Activated naive CD8-positive, alpha-beta T cell treated with anti-CD3 and anti-CD28 coated beads for 36 hours (primary cell): ENCODE measurements at regions not wholly inside any gene's neighbourhood (a gene's known extent, or its start where the extent isn't known, plus 50 kb on each side); places are given as distances from the start of the nearest gene placed in this dataset.
A peak's percentile ranks its signal among the peaks of the same experiment; 100 is the strongest.

Experiments
- DNase-seq: peaks from one replicate; pipeline ENCODE4 v3.0.0; 2021
- H3K27ac Mint-ChIP-seq: one replicate; pipeline ENCODE4 v1.8.0; 2022; ENCODE audit warnings: mild to moderate bottlenecking, moderate library complexity, mixed read lengths
- H3K27me3 Mint-ChIP-seq: one replicate; pipeline ENCODE4 v1.8.0; 2022; ENCODE audit warnings: mild to moderate bottlenecking, mixed read lengths
- H3K36me3 Mint-ChIP-seq: one replicate; pipeline ENCODE4 v1.8.0; 2021; ENCODE audit warnings: mild to moderate bottlenecking, mixed read lengths
- H3K4me1 Mint-ChIP-seq: one replicate; pipeline ENCODE4 v1.8.0; 2021; ENCODE audit warnings: mixed read lengths
- H3K4me3 Mint-ChIP-seq: one replicate; pipeline ENCODE4 v1.8.0; 2022; ENCODE audit warnings: mild to moderate bottlenecking, moderate library complexity, mixed read lengths
- H3K9me3 Mint-ChIP-seq: one replicate; pipeline ENCODE4 v1.8.0; 2022; ENCODE audit warnings: mixed read lengths

DNA sequence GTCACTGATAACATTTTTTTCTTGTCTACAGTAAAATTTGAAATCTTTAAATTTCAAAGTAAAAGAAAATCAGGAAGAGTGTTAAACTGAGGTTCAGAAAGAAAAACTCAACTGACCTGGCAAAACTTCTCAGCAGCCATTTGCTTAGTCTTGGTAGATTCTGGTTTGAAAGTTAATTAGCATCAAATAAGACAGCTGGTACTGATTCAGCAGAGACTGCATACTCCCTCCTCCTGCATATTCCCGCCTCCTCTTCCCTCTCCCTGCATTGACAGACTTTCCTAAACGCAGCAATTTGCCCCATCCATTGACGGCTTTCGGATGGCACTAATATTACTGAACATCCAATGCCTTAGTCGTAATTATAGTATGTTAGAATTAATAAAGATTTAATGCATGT lies 520.8 kb downstream of the FLRT2 start:
- no peaks in the 10 kb centered on the region for H3K27me3 Mint-ChIP-seq
- peaks cover 11% of the 10 kb centered on the region for H3K36me3 Mint-ChIP-seq
- no peak for DNase-seq
- no peak overlapping the region for H3K4me3 Mint-ChIP-seq
- peaks cover 1% of the 10 kb centered on the region for H3K9me3 Mint-ChIP-seq
- H3K27ac Mint-ChIP-seq, result no peak overlapping the region
- H3K4me1 Mint-ChIP-seq, result no peaks in the 10 kb centered on the region

DNA sequence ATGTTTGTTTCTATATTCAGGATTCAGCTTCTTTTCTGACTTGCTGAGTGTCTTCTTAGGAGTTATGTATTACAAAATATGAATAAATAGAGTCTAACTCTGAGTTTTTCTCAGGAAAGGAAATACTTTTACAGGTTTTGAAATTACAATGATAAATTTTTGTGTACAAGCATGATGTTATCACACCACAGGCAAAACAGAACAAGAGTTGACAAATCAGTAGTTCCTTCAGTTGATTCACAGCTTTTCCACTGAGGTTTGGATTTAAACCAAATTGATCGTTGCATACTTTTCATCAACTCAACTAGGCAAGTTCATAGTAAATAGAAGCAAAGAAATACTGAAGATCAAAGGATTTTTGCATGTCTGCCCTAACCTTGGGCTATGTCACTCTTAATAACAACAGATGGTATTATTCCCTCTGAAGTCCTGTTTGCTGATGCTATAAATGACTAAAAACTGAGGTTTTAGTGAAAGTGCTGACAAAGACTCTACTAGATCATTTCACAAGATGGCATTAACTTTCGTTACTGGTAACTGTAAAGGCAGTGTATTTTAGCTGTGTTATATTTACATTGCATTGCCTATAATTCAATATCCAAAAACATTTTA lies 520.2 kb downstream of the FLRT2 start:
- DNase-seq, result no peak
- Mint-ChIP-seq H3K4me1 (no peaks in the 10 kb centered on the region), H3K9me3 (peaks cover 6% of the 10 kb centered on the region), H3K4me3 (no peak overlapping the region), H3K36me3 (peaks cover 17% of the 10 kb centered on the region), H3K27me3 (no peaks in the 10 kb centered on the region), H3K27ac (no peak overlapping the region)

DNA sequence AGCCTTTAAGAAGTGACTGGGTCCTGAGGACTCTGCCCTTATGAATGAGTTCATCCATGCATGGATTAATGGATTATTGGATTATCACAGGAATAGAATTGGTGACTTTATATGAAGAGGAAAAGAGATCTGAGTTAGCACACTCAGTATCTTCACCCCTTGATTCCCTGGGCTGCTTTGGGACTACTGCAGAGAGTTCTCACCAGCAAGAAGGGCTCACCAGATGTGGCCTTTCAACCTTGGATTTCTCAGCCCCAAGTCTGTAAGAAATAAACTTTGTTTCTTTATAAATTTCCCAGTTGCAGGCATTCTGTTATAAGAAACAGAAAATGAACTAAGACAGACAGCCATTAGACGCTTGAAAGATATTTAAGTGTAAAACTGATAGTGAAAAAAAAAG lies 509.2 kb downstream of the FLRT2 start:
- Mint-ChIP-seq H3K4me1 (no peaks in the 10 kb centered on the region), H3K27ac (no peak overlapping the region), H3K4me3 (no peak overlapping the region), H3K9me3 (peaks cover 1% of the 10 kb centered on the region), H3K36me3 (peaks cover 4% of the 10 kb centered on the region), H3K27me3 (no peaks in the 10 kb centered on the region)
- no peak for DNase-seq

DNA sequence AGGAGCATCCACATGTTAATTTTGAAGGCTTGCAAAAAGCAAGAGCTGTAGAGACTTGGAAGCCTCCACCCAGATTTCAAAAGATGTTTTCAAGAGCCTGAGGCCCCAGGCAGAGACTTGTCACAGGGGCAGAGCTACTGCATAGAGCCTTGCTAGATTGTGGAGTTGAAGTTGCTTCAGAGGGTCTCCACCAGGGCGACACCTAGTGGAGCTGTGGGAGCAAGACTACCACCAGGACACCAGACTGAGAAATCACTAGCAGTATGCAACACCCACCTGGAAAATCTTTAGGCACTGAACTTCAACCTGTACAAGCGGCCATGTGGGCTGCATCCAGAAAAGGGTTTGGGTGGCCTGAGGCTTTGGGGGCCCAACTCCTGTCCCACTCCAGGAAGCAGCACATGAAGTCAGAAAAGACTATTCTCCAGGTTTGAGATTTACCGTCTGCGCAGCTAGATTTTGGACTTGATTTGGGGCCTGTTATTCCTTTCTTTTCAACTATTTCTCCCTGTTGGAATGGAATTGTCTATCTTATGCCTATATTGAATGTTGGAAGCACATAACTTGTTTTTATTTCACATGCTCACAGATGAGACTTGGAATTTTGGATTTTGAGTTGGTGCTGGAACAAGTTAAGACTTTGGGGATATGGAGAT lies 508.6 kb downstream of the FLRT2 start:
- H3K27me3 Mint-ChIP-seq, result no peaks in the 10 kb centered on the region
- H3K9me3 Mint-ChIP-seq, result peaks cover 1% of the 10 kb centered on the region
- H3K27ac Mint-ChIP-seq, result no peak overlapping the region
- H3K4me1 Mint-ChIP-seq, result no peaks in the 10 kb centered on the region
- DNase-seq, result peak; percentile 36
- no peak overlapping the region for H3K4me3 Mint-ChIP-seq
- no peaks in the 10 kb centered on the region for H3K36me3 Mint-ChIP-seq

- no peaks in the 10 kb centered on the region for H3K36me3 Mint-ChIP-seq
- no peaks in the 10 kb centered on the region for H3K27me3 Mint-ChIP-seq
- peaks cover 3% of the 10 kb centered on the region for H3K4me1 Mint-ChIP-seq
- H3K27ac Mint-ChIP-seq, result no peak overlapping the region
- H3K9me3 Mint-ChIP-seq, result no peaks in the 10 kb centered on the region
- no peak overlapping the region for H3K4me3 Mint-ChIP-seq
- DNase-seq, result no peak
These were observed 505.9 kb downstream of the FLRT2 start for GRCh38 chr14:86035882-86036281.

DNA sequence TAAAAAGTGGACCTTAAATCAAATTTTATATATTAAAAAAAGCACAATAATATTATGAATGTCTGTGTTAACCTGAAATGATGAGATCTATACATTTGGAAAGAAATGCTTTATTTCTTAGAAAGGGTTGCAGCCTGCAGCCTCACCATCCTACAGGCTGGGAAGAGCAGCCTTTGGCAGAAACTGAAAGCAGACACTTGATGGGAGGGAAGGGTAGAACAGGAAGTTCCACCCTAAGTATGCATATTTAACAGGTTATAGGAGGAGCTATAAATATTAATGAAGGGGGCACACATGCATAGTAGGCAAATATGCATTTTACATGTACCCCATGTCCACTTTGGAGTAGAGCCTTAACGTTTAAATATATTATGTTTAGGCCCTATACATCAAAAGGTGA lies 498.0 kb downstream of the FLRT2 start:
- DNase-seq, result no peak
- H3K27ac Mint-ChIP-seq, result no peak overlapping the region
- peaks cover 15% of the 10 kb centered on the region for H3K9me3 Mint-ChIP-seq
- H3K4me1 Mint-ChIP-seq, result peaks cover 3% of the 10 kb centered on the region
- H3K36me3 Mint-ChIP-seq, result peaks cover 16% of the 10 kb centered on the region
- no peak overlapping the region for H3K4me3 Mint-ChIP-seq
- no peaks in the 10 kb centered on the region for H3K27me3 Mint-ChIP-seq

DNA sequence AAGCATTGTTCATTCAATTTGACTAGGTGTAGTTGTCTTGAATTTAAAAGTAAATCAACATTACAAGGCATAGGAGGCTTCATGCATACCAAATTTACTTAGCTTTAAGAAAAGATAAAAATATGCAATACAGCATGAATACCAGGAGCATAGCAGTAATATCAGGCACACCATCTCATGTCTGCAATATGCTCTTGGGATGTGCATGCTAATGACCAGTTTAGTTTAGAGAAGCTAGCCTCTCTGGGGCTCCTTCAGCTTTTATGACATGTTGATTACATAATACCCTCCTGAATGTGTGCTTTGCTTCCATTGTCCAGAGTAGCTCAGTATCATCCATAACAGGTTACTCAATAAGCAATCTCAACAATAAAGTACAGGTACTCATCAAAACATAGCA lies 497.2 kb downstream of the FLRT2 start:
- Mint-ChIP-seq H3K4me1 (peaks cover 3% of the 10 kb centered on the region), H3K27me3 (no peaks in the 10 kb centered on the region), H3K27ac (no peak overlapping the region), H3K9me3 (peaks cover 15% of the 10 kb centered on the region), H3K4me3 (no peak overlapping the region), H3K36me3 (peaks cover 16% of the 10 kb centered on the region)
- DNase-seq, result no peak

DNA sequence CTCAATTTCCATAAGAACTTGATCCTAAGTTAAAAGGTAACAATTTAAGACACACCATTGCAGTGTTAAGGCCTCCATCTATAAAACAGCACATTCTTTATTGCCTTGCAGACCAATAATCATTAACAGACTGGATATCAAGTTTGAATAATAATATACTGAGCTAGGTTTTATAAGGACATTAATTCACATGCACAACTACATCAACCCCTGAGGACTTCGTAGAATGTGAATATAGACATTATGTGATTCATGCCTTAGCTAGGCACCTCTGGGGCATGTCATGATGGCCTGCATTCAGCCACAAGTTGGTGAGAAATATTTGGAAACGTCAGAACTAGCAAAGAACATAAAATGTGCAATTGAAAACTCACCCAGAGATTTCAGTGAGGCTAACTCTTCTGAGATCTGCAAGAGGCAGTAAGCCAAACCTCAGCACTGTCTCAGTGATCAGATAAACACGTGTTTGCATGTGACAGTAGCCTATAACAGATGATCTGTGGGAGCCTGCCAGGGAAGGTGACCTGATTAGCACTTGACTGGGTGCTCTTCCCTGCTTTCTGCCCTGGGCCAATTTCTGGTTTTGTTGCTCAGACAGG lies 492.2 kb downstream of the FLRT2 start:
- Mint-ChIP-seq H3K4me3 (no peak overlapping the region), H3K27ac (no peak overlapping the region), H3K27me3 (no peaks in the 10 kb centered on the region), H3K9me3 (peaks cover 12% of the 10 kb centered on the region), H3K36me3 (peaks cover 12% of the 10 kb centered on the region), H3K4me1 (no peaks in the 10 kb centered on the region)
- no peak for DNase-seq

- Mint-ChIP-seq H3K27ac (no peak overlapping the region), H3K4me1 (no peaks in the 10 kb centered on the region), H3K9me3 (peaks cover 15% of the 10 kb centered on the region), H3K27me3 (no peaks in the 10 kb centered on the region), H3K36me3 (peaks cover 17% of the 10 kb centered on the region), H3K4me3 (no peak overlapping the region)
- DNase-seq, result no peak
These were observed 490.9 kb downstream of the FLRT2 start for GRCh38 chr14:86020841-86021240.

GRCh38 chr14:86015941-86016340 lies 486.0 kb downstream of the FLRT2 start:
- peaks cover 3% of the 10 kb centered on the region for H3K4me1 Mint-ChIP-seq
- no peak for DNase-seq
- H3K9me3 Mint-ChIP-seq, result peaks cover 6% of the 10 kb centered on the region
- peaks cover 12% of the 10 kb centered on the region for H3K36me3 Mint-ChIP-seq
- no peak overlapping the region for H3K4me3 Mint-ChIP-seq
- H3K27me3 Mint-ChIP-seq, result no peaks in the 10 kb centered on the region
- no peak overlapping the region for H3K27ac Mint-ChIP-seq

GRCh38 chr14:86015511-86015910 lies 485.6 kb downstream of the FLRT2 start:
- peaks cover 3% of the 10 kb centered on the region for H3K4me1 Mint-ChIP-seq
- no peak overlapping the region for H3K4me3 Mint-ChIP-seq
- H3K27ac Mint-ChIP-seq, result no peak overlapping the region
- peaks cover 10% of the 10 kb centered on the region for H3K36me3 Mint-ChIP-seq
- peaks cover 4% of the 10 kb centered on the region for H3K9me3 Mint-ChIP-seq
- no peaks in the 10 kb centered on the region for H3K27me3 Mint-ChIP-seq
- no peak for DNase-seq

- Mint-ChIP-seq H3K9me3 (peaks cover 4% of the 10 kb centered on the region), H3K4me3 (no peak overlapping the region), H3K36me3 (peaks cover 9% of the 10 kb centered on the region), H3K4me1 (peaks cover 3% of the 10 kb centered on the region), H3K27me3 (no peaks in the 10 kb centered on the region), H3K27ac (no peak overlapping the region)
- DNase-seq, result no peak
These were observed 483.7 kb downstream of the FLRT2 start for GRCh38 chr14:86013641-86014040.

GRCh38 chr14:86012461-86012860 lies 482.5 kb downstream of the FLRT2 start:
- H3K9me3 Mint-ChIP-seq, result peaks cover 4% of the 10 kb centered on the region
- H3K36me3 Mint-ChIP-seq, result peaks cover 9% of the 10 kb centered on the region
- H3K4me3 Mint-ChIP-seq, result no peak overlapping the region
- peaks cover 3% of the 10 kb centered on the region for H3K4me1 Mint-ChIP-seq
- no peak overlapping the region for H3K27ac Mint-ChIP-seq
- no peaks in the 10 kb centered on the region for H3K27me3 Mint-ChIP-seq
- DNase-seq, result no peak

DNA sequence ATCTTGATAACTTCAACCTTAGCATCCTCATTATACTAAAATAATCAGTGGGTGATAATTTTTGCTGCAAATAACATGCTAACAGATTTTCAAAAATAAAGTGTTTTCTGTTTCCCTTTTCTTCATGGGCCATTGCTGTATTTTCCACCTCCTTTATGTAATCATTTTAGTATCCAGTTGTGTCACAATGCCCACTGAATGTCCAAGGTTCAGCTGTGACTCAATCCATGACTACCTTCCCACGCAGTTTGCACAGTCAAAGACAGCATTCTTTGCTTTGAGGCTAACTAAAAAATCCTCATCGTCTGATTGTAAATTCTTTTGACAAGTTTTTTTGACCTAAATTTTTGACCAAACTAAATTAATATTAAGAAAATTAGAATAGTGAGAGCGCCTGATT lies 474.1 kb downstream of the FLRT2 start:
- DNase-seq, result no peak
- Mint-ChIP-seq H3K4me1 (no peaks in the 10 kb centered on the region), H3K27ac (no peak overlapping the region), H3K27me3 (no peaks in the 10 kb centered on the region), H3K4me3 (no peak overlapping the region), H3K36me3 (peaks cover 15% of the 10 kb centered on the region), H3K9me3 (no peaks in the 10 kb centered on the region)

GRCh38 chr14:85996551-85996950 lies 466.6 kb downstream of the FLRT2 start:
- no peak for DNase-seq
- Mint-ChIP-seq H3K4me1 (peaks cover 2% of the 10 kb centered on the region), H3K27ac (no peak overlapping the region), H3K4me3 (no peak overlapping the region), H3K36me3 (peaks cover 2% of the 10 kb centered on the region), H3K27me3 (no peaks in the 10 kb centered on the region), H3K9me3 (no peaks in the 10 kb centered on the region)

GRCh38 chr14:85991156-85991555 lies 461.2 kb downstream of the FLRT2 start:
- Mint-ChIP-seq H3K4me1 (peaks cover 2% of the 10 kb centered on the region), H3K36me3 (peaks cover 5% of the 10 kb centered on the region), H3K9me3 (peaks cover 2% of the 10 kb centered on the region), H3K4me3 (no peak overlapping the region), H3K27ac (no peak overlapping the region), H3K27me3 (no peaks in the 10 kb centered on the region)
- DNase-seq, result no peak
